ENCODE measurements at regions not wholly inside any gene's neighbourhood (a gene's known extent, or its start where the extent isn't known, plus 50 kb on each side); places are given as distances from the start of the nearest gene placed in this dataset.
"Not testable (repeated sequence)": the region's sequence is repeated elsewhere in the genome, so short reads cannot be mapped to it uniquely, and the experiment has no call there.

DNA sequence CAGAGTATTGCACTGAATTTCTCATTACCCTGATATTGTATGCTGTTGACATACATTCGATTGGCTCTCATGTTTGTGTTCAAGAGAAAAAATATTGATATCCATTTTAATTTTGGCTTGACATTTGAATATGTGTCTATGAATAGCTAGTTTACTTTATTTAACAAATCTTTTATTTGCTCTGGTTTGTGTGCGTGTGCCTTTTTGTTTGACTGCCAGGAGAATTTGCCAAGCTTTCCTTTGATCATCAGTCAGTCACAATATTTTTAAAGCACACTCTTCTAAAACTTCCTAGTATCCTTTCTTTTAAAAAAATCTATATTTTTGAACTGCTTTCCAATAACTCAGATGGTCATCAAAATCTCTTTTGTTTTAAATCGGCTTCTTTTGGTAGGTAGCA, 179.3 kb upstream of the FLRT2 start:
- no peak overlapping the region for H3K4me3 ChIP-seq (ENCODE audit: low read depth, low read length)
- DNase-seq (ENCODE audit: low read depth): no peak
- TF ChIP-seq, protein P1, sequence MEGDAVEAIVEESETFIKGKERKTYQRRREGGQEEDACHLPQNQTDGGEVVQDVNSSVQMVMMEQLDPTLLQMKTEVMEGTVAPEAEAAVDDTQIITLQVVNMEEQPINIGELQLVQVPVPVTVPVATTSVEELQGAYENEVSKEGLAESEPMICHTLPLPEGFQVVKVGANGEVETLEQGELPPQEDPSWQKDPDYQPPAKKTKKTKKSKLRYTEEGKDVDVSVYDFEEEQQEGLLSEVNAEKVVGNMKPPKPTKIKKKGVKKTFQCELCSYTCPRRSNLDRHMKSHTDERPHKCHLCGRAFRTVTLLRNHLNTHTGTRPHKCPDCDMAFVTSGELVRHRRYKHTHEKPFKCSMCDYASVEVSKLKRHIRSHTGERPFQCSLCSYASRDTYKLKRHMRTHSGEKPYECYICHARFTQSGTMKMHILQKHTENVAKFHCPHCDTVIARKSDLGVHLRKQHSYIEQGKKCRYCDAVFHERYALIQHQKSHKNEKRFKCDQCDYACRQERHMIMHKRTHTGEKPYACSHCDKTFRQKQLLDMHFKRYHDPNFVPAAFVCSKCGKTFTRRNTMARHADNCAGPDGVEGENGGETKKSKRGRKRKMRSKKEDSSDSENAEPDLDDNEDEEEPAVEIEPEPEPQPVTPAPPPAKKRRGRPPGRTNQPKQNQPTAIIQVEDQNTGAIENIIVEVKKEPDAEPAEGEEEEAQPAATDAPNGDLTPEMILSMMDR (IDR thresholded peaks at IDR 0.05; ENCODE audit: low read depth, low read length): no peak
- TF ChIP-seq POLR2A (IDR thresholded peaks at IDR 0.05; ENCODE audit: extremely low read depth, insufficient read length) (no peak), MYC (IDR thresholded peaks at IDR 0.05; ENCODE audit: low read depth, low read length) (no peak)
- TF ChIP-seq, protein P2, sequence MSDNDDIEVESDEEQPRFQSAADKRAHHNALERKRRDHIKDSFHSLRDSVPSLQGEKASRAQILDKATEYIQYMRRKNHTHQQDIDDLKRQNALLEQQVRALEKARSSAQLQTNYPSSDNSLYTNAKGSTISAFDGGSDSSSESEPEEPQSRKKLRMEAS (IDR thresholded peaks at IDR 0.05; ENCODE audit: low read depth, low read length): no peak

DNA sequence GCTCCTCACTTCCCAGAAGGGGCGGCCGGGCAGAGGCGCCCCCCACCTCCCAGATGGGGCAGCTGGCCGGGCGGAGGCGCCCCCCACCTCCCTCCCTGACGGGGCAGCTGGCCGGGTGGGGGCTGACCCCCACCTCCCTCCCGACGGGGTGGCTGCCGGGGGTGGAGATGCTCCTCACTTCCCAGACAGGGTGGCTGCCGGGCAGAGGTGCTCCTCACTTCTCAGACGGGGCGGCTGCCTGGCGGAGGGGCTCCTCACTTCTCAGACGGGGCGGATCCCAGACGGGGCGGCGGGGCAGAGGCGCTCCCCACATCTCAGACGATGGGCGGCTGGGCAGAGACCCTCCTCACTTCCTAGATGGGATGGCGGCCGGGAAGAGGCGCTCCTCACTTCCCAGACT, 177.4 kb upstream of the FLRT2 start:
- DNase-seq (ENCODE audit: low read depth); H3K4me3 ChIP-seq (ENCODE audit: low read depth, low read length): not testable (repeated sequence)

DNA sequence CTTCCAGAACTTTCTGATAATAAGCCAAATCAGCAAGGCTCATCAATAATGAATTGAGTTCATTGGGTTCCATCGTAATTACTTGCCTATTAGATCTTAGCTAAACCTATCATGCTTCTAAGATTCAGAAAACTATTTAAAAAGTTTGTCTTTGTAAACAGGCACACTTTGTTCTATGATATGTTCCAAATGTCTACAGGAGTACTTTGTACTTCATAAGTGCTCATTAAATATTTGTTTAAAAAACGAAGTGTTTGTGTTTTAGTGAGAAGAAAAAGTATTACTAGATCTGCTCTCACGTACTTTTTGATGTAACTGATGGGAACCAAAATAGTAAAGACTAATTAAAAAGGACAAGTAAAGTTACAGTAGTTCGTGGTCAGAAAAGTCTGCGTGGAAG, 172.8 kb upstream of the FLRT2 start:
- no peak overlapping the region for H3K4me3 ChIP-seq (ENCODE audit: low read depth, low read length)
- DNase-seq (ENCODE audit: low read depth): no peak
- TF ChIP-seq, protein P2 (IDR thresholded peaks at IDR 0.05; ENCODE audit: low read depth, low read length): no peak
- no peak for TF ChIP-seq MYC (IDR thresholded peaks at IDR 0.05; ENCODE audit: low read depth, low read length)
- TF ChIP-seq, protein P1 (IDR thresholded peaks at IDR 0.05; ENCODE audit: low read depth, low read length): no peak
- TF ChIP-seq POLR2A (IDR thresholded peaks at IDR 0.05; ENCODE audit: extremely low read depth, insufficient read length): no peak

DNA sequence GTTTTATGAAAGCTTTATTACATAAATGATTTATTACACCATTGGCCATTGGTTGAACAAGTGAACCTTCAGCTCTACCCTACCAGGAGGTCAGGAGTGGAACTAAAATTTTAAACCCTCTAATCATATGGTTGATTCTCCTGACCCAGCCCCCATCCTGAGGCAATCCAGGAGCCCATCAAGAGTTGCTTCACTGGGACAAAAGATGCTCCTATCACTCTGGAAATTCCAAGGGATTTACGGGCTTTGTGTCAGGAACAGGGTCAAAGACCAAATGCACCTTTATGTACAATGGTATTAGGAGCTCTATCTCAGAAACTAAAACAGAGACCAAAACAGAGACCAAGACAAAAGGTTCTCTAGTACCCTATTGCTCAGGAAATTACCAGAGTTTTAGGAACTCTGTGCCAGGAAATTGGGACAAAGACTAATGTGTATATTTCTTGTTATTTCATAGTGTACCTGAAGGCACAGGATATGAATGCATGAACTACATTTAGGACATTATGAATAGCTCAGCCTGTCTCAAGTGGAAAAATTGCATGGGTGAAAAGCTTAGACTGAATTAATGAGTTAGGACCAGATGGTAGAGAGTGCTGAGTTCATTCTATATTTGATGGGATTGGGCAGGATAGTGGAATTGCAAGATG, 171.7 kb upstream of the FLRT2 start:
- no peak overlapping the region for H3K4me3 ChIP-seq (ENCODE audit: low read depth, low read length)
- DNase-seq (ENCODE audit: low read depth): no peak
- TF ChIP-seq, protein P1 (IDR thresholded peaks at IDR 0.05; ENCODE audit: low read depth, low read length): no peak
- TF ChIP-seq, protein P2 (IDR thresholded peaks at IDR 0.05; ENCODE audit: low read depth, low read length): no peak
- no peak for TF ChIP-seq MYC (IDR thresholded peaks at IDR 0.05; ENCODE audit: low read depth, low read length)
- no peak for TF ChIP-seq POLR2A (IDR thresholded peaks at IDR 0.05; ENCODE audit: extremely low read depth, insufficient read length)

DNA sequence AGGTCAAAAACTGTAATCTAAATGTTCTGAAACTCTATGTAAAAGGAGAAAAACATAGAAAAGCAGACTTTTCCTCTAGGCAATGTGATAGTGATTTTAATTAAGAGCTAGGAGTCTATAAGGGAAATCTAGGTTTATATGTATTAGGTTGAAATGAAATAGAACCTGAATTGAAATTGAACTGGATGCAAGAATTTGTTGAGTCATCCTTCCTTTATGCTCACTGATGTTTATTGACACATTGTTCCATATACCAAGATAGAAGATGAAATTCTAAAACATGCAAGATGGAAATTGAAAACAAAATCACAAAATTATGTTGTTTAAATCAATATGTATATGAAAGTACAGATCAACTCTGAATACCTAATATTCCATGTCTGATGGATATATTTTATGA, 170.4 kb upstream of the FLRT2 start:
- TF ChIP-seq, protein P1 (IDR thresholded peaks at IDR 0.05; ENCODE audit: low read depth, low read length): no peak
- TF ChIP-seq, protein P2 (IDR thresholded peaks at IDR 0.05; ENCODE audit: low read depth, low read length): no peak
- no peak for TF ChIP-seq POLR2A (IDR thresholded peaks at IDR 0.05; ENCODE audit: extremely low read depth, insufficient read length)
- TF ChIP-seq MYC (IDR thresholded peaks at IDR 0.05; ENCODE audit: low read depth, low read length): no peak
- no peak for DNase-seq (ENCODE audit: low read depth)
- H3K4me3 ChIP-seq (ENCODE audit: low read depth, low read length): no peak overlapping the region

DNA sequence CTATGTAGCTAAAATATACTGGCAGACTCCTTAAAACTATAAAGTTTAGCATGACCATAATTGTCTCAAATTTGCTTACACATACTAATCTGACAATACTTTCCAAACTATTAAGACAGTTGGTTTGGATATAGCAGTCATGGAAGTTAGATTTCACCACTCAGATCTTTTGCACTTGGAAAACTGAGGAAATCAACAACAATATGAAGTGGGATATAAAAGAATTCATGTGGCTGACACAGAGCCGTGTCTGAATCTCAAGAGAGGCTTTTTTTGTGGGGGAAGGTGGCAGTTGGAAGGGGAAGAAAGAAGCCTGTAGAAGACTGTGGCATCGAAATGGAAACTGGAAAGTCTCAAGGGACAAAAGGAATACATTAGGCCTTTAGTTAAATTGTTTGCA, 166.6 kb upstream of the FLRT2 start:
- TF ChIP-seq POLR2A (IDR thresholded peaks at IDR 0.05; ENCODE audit: extremely low read depth, insufficient read length) (no peak), MYC (IDR thresholded peaks at IDR 0.05; ENCODE audit: low read depth, low read length) (no peak)
- TF ChIP-seq, protein P2 (IDR thresholded peaks at IDR 0.05; ENCODE audit: low read depth, low read length): no peak
- DNase-seq (ENCODE audit: low read depth): no peak
- no peak overlapping the region for H3K4me3 ChIP-seq (ENCODE audit: low read depth, low read length)

DNA sequence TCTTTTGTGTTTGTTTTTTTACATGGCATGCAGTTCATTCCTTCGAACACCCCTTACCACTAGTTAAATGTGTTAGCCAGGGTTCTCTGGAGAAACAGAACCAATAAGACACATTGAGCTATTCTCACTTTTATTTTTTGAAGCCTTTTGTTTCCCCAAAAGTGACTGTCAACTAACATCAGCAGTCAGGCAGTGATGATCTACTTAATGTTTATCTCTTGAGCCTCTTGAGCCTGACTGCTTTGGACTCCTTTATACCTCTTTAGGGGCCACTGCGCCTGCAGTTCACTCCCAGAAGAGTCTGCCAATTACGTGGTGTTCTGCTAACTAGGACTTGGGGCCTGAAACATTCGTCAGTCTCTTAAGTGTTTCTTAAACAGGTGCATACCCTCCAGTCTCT, 163.7 kb upstream of the FLRT2 start:
- TF ChIP-seq, protein P1 (IDR thresholded peaks at IDR 0.05; ENCODE audit: low read depth, low read length): no peak
- TF ChIP-seq, protein P2 (IDR thresholded peaks at IDR 0.05; ENCODE audit: low read depth, low read length): no peak
- no peak for TF ChIP-seq POLR2A (IDR thresholded peaks at IDR 0.05; ENCODE audit: extremely low read depth, insufficient read length)
- no peak for DNase-seq (ENCODE audit: low read depth)
- no peak overlapping the region for H3K4me3 ChIP-seq (ENCODE audit: low read depth, low read length)

Measured in NB4 (cell line).